ENCODE measurements at regions not wholly inside any gene's neighbourhood (a gene's known extent, or its start where the extent isn't known, plus 50 kb on each side); places are given as distances from the start of the nearest gene placed in this dataset.

- DNase-seq = no peak
Measured at GRCh38 chr2:158049129-158049855, 52.4 kb upstream of the UPP2 start.

GRCh38 chr2:158048327-158048726 is 53.3 kb upstream of the UPP2 start:
- no peak for DNase-seq

DNA sequence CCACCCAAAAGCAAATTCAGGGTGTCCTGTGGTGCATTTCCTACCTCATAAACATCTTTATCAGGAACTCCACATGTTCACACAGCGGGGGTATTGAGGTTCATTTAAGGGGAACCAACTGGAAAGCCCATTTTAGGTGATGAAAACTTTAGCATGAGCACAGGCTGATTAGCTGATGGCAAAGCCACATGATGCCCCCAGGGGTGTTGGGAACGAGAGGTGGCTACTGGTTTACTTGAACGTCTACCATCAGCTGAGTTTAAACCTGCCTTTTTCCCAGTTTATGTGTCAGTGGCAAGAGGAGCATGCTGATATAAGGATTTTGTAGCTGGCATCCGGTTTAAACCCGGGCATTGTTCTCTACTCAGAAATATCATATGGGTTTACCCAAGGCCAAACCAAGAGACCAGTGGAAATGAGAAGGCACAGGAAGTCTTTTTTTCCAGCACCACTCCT is 54.5 kb upstream of the UPP2 start:
- no peak for DNase-seq

DNA sequence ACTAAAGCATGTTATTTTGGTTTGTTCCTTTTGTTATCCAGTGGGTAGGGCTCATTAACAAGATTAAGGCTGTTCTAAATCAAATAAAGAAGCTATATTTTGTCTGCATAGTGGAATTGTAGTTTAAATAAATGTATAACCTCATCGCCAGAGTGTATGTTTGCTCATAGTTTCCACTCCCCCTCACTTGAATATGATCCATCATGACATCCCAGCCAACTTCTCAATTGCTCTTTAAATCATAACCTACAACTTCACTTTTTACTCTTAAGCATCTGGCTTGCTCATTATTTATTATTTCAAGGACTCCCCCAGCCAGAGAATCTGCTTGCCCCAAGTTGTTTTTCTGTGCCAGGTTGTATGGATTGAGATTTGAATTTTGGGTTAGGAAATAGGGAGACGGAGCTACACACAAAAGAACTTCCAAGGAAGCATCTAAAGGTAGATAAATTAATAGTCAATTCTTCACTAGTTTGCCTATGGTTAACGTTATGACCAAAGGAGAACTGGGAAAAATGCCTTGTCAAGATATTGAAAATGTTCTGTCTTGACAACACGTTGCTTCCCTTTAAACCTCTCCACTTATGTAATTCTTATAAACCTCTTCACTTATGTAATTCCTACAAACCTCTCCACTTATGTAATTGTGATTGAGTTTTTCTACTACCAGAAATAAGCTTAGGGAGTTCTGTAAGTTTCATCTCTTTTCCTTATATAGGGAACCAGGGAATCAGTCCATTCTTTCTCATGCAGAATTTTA is 55.4 kb upstream of the UPP2 start:
- no peak for DNase-seq

DNA sequence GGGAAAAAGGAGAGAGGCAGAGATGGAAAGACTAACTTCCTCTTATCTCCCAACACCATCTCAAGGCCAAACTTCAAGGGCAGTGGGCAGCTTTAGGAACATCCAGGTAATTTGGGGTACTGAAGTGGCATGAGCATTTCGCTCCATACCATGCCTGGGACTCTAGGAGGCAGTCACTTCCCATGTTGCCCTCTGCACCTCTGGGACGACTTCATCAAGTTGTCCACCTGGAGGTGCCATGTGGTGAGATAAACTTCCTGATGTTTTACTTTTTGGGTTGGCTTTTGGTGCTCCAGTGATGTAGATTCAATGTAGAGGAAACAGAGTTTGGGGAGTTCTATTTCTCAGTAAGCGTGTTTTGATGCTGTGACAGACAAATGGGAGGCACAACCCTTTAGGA is 56.3 kb upstream of the UPP2 start:
- no peak for DNase-seq

GRCh38 chr2:158043181-158043948 is 58.3 kb upstream of the UPP2 start:
- no peak for DNase-seq

DNA sequence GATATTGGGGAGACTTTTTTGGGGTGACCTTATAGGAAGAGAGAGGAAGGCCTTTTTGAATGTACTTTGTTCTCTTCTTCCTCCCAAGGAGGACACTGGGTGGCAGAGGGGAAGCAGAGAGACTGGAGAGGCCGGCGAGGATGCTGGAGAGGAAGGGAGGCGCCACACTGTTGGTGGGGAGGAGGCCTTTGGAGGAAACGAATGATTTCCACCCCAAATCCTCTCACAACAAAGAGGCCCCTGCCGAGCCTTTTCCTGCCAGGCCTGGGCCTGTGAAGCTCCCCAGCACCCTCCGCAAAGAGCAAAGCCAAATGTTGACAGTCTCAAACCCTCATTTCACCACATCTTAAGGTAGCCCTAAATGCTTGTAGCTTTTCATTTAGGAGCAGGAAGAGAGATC is 59.0 kb upstream of the UPP2 start:
- DNase-seq = no peak

DNA sequence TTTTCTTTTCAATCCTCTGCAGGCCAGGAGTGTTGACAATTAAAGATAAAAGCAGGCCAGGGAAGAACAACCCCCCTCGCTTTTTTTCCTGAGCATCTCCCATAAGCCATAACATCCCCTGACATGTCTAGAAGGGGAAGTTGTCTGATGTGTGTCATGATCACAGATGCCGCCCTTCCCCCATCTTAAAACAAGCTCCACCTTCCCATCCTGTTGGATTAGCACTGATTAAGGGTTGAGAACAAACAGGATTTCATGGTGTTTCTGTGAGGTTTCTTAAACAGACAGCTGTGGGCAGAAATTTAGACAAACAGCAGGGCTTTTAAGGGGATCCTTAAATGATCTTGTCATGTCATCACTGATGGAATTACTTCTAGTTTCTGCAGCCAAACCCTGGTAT is 59.4 kb upstream of the UPP2 start:
- no peak for DNase-seq

- DNase-seq = no peak
Measured at GRCh38 chr2:158041400-158041799, 60.3 kb upstream of the UPP2 start.

GRCh38 chr2:158038901-158039300 is 62.8 kb upstream of the UPP2 start:
- no peak for DNase-seq

GRCh38 chr2:158034198-158034866 is 67.3 kb upstream of the UPP2 start:
- DNase-seq = peak; percentile 76

GRCh38 chr2:158031371-158031770 is 70.3 kb upstream of the UPP2 start:
- no peak for DNase-seq

- no peak for DNase-seq
Measured at GRCh38 chr2:158025255-158025996, 76.2 kb upstream of the UPP2 start.

GRCh38 chr2:158024288-158024898 is 77.3 kb upstream of the UPP2 start:
- DNase-seq = peak; percentile 46

DNA sequence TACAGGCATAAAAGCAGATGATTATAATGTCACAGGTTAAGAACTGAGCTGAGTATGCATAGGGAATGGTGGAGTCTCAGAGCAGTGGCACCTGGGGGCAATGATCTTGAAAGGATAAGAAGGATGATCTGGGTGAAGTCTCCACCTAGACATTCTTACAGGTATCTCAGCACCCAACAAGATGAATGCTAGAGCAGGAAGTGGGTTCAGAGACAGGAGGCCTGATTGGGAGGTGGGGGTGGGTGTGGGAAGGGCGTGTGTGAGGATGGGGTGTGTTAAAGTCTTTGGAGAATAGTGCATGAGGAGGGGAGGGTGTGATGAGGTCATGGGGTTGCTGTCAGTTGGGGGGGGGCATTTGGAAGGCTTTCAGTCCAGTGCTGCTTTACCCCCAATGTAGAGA is 78.8 kb upstream of the UPP2 start:
- no peak for DNase-seq

GRCh38 chr2:158021226-158021625 is 80.5 kb upstream of the UPP2 start:
- DNase-seq = no peak

DNA sequence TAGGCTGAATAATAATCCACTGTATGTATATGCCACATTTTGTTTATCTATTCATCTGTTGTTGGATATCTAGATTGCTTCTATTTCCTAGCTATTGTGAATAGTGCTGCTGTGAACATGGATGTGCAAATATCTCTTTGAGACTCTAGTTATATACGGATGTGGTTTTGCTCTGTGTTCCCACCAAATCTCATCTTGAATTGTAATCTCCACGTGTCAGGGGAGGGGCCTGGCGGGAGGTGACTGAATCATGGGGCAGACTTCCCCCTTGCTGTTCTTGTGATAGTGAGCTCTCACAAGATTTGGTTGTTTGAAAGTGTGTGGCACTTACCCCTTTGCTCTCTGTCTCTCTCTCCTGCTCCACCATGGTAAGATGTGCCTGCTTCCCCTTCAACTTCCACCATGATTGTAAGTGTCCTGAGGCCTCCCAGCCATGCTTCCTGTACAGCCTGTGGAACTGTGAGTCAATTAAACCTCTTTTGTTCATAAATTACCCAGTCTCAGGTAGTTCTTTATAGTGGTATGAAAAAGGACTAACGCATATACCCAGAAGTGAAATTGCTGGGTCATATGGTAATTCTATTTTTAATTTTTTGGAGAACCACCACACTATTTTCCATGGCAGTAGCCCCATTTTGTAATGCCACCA is 86.1 kb upstream of the UPP2 start:
- DNase-seq = no peak

DNA sequence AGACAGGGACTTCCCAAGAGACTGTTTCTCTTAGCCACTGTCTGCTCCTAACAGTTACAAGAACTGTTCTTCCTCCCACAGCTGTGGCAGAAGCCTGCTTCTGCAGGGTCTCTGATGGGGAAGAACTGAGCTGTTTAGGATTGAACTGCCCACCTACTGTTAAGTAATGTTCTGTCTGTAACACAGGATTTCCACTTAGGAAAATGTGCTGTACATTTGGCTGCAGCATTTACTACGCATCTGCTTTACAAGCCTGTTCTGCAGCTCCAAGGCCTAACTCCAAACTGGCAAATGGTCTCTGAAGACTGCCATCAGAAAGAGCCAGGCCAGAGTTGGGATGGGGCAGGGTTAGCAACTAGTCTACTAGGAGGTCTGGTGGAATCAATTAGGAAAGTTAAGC is 87.8 kb upstream of the UPP2 start:
- DNase-seq = no peak

DNA sequence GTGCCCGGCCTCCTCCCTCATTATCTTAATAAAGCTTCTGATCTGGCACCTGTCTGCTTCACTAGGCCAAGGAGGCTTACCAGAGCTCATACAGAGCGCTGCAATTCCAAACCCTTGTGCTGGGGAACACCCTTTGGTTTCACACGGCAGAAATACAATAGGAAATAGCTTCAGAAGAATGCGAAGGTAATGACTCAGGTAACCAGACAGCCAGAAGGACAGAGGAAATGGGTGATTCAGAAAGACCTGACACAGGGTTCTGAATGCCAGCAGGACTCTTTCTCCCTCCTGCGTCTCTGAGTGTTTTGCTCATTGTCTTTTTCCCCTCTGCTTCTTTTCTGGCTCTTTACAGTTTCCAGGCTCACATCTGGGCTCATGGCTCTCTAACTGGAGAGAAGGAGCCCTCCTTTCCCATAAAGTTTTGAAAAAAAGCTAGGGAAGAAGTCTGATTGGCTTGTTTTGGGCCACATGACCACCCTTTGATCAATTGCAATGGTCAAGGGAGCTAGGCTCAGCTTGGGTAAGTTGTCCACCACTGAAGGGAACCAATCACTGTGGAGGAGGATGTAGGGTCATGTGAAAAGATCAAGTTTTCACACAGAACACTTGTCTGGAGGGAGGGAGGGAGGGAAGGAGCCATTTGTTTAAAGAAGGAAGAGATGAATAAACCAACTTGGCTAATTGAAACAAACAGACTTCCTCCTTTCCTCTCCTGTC is 90.5 kb upstream of the UPP2 start:
- DNase-seq = no peak

- DNase-seq = no peak
Measured at GRCh38 chr2:158009399-158009798, 92.3 kb upstream of the UPP2 start.
